ENCODE measurements at regions not wholly inside any gene's neighbourhood (a gene's known extent, or its start where the extent isn't known, plus 50 kb on each side); places are given as distances from the start of the nearest gene placed in this dataset.
A peak's percentile ranks its signal among the peaks of the same experiment; 100 is the strongest.

- Histone ChIP-seq H3K36me3 (ENCODE audit: low read depth, low read length) (no peaks in the 10 kb centered on the region), H3K4me1 (ENCODE audit: insufficient read depth, low read length) (peaks cover 21% of the 10 kb centered on the region), H3K4me3 (ENCODE audit: low read length) (no peak overlapping the region), H3K27ac (ENCODE audit: low read length) (no peak overlapping the region), H4K20me1 (ENCODE audit: low read length) (no peaks in the 10 kb centered on the region), H3K9me3 (ENCODE audit: low read length) (no peaks in the 10 kb centered on the region), H3K27me3 (ENCODE audit: low read length) (no peaks in the 10 kb centered on the region), H3K9ac (ENCODE audit: low read length) (no peak overlapping the region), H3K4me2 (ENCODE audit: low read length) (0 out of 2 replicates have a peak overlapping the region, but pooled peaks have one; percentile 0), H3F3A (ENCODE audit: low read length, unreplicated experiment) (no peaks in the 10 kb centered on the region), H3K79me2 (ENCODE audit: low read length) (no peaks in the 10 kb centered on the region), H2AFZ (ENCODE audit: low read length) (no peak overlapping the region), H3K9me2 (replicated peaks; ENCODE audit: low read length) (no peaks in the 10 kb centered on the region)
- ChIA-PET CTCF (no interaction called here), POLR2A (ENCODE audit: unreplicated experiment) (no interaction called here)
- no peak for ATAC-seq
- intact Hi-C loops (cut with micrococcal nuclease), result loop anchor here (5.0 kb wide), 1 partner anchor 64 kb away; no protein-coding TSS in a partner anchor
- no TSS peak for BruUV-seq (replicated peaks)
- TF ChIP-seq EZH2 (IDR thresholded peaks at IDR 0.05; ENCODE audit: low read length, unreplicated experiment), result no peak
- TF ChIP-seq EZH2phosphoT487 (IDR thresholded peaks at IDR 0.05; ENCODE audit: borderline replicate concordance, low read length), result no peak
- no peak for TF ChIP-seq CTCF (conservative IDR thresholded peaks at IDR 0.05; ENCODE audit: low read depth, low read length)
- no peak for DNase-seq
These were observed 944.5 kb upstream of the SOX9 start for GRCh38 chr17:71176331-71176730.

GRCh38 chr17:71176928-71177443, 943.8 kb upstream of the SOX9 start:
- no peak overlapping the region for H3K9ac ChIP-seq (ENCODE audit: low read length)
- H3F3A ChIP-seq (ENCODE audit: low read length, unreplicated experiment), result no peaks in the 10 kb centered on the region
- ChIA-PET POLR2A (ENCODE audit: unreplicated experiment) (no interaction called here), CTCF (no interaction called here)
- H3K4me3 ChIP-seq (ENCODE audit: low read length), result no peak overlapping the region
- intact Hi-C loops (cut with micrococcal nuclease), result loop anchor here (5.0 kb wide), 1 partner anchor 65 kb away; no protein-coding TSS in a partner anchor
- H3K9me2 ChIP-seq (replicated peaks; ENCODE audit: low read length), result no peaks in the 10 kb centered on the region
- H3K27ac ChIP-seq (ENCODE audit: low read length), result no peak overlapping the region
- H4K20me1 ChIP-seq (ENCODE audit: low read length), result no peaks in the 10 kb centered on the region
- no peaks in the 10 kb centered on the region for H3K79me2 ChIP-seq (ENCODE audit: low read length)
- no peaks in the 10 kb centered on the region for H3K27me3 ChIP-seq (ENCODE audit: low read length)
- H3K4me1 ChIP-seq (ENCODE audit: insufficient read depth, low read length), result peaks cover 24% of the 10 kb centered on the region
- BruUV-seq (replicated peaks), result no TSS peak
- TF ChIP-seq EZH2 (IDR thresholded peaks at IDR 0.05; ENCODE audit: low read length, unreplicated experiment), result no peak
- no peak for TF ChIP-seq CTCF (conservative IDR thresholded peaks at IDR 0.05; ENCODE audit: low read depth, low read length)
- no peak for TF ChIP-seq EZH2phosphoT487 (IDR thresholded peaks at IDR 0.05; ENCODE audit: borderline replicate concordance, low read length)
- no peak overlapping the region for H2AFZ ChIP-seq (ENCODE audit: low read length)
- DNase-seq (peak; percentile 67), ATAC-seq (peak; percentile 89)
- no peaks in the 10 kb centered on the region for H3K9me3 ChIP-seq (ENCODE audit: low read length)
- 0 out of 2 replicates have a peak overlapping the region, but pooled peaks have one; percentile 0 for H3K4me2 ChIP-seq (ENCODE audit: low read length)
- H3K36me3 ChIP-seq (ENCODE audit: low read depth, low read length), result no peaks in the 10 kb centered on the region

GRCh38 chr17:71180801-71181385, 939.9 kb upstream of the SOX9 start:
- Histone ChIP-seq H3K27me3 (ENCODE audit: low read length) (no peaks in the 10 kb centered on the region), H3K36me3 (ENCODE audit: low read depth, low read length) (no peaks in the 10 kb centered on the region), H4K20me1 (ENCODE audit: low read length) (no peaks in the 10 kb centered on the region), H3K4me2 (ENCODE audit: low read length) (no peak overlapping the region), H3K9me3 (ENCODE audit: low read length) (no peaks in the 10 kb centered on the region), H3K27ac (ENCODE audit: low read length) (peak overlapping the region; percentile 40), H3K4me3 (ENCODE audit: low read length) (no peak overlapping the region), H3K9ac (ENCODE audit: low read length) (no peak overlapping the region), H3F3A (ENCODE audit: low read length, unreplicated experiment) (no peaks in the 10 kb centered on the region), H2AFZ (ENCODE audit: low read length) (no peak overlapping the region), H3K4me1 (ENCODE audit: insufficient read depth, low read length) (peaks cover 24% of the 10 kb centered on the region), H3K79me2 (ENCODE audit: low read length) (no peaks in the 10 kb centered on the region), H3K9me2 (replicated peaks; ENCODE audit: low read length) (no peaks in the 10 kb centered on the region)
- intact Hi-C loops (cut with micrococcal nuclease), result no loop called here
- ChIA-PET CTCF (no interaction called here), POLR2A (ENCODE audit: unreplicated experiment) (no interaction called here)
- DNase-seq (peak; percentile 62), ATAC-seq (peak; percentile 42)
- TF ChIP-seq CTCF (conservative IDR thresholded peaks at IDR 0.05; ENCODE audit: low read depth, low read length), result no peak
- TF ChIP-seq EZH2 (IDR thresholded peaks at IDR 0.05; ENCODE audit: low read length, unreplicated experiment), result no peak
- no peak for TF ChIP-seq EZH2phosphoT487 (IDR thresholded peaks at IDR 0.05; ENCODE audit: borderline replicate concordance, low read length)
- BruUV-seq (replicated peaks), result no TSS peak
